Subcutaneous abdominal adipose tissue (tissue), 5 donors: ENCODE measurements at regions not wholly inside any gene's neighbourhood (a gene's known extent, or its start where the extent isn't known, plus 50 kb on each side); places are given as distances from the start of the nearest gene placed in this dataset.
"Not testable (repeated sequence)": the region's sequence is repeated elsewhere in the genome, so short reads cannot be mapped to it uniquely, and the experiment has no call there.

ENCODE experiments used
- H3K27ac ChIP-seq: one replicate; pipeline ENCODE4 v1.7.0; 2013; ENCODE audit warnings: low read depth, mild to moderate bottlenecking, inconsistent platforms, low read length, moderate library complexity
- H3K27me3 ChIP-seq, 5 donors: one replicate each; pipeline ENCODE4 v1.7.0; 2013; ENCODE audit warnings: low read length in 5 of 5, inconsistent platforms in 1 of 5; ENCODE audit not compliant: control insufficient read depth in 5 of 5, insufficient read depth in 4 of 5
- H3K36me3 ChIP-seq, 5 donors: one replicate each; pipeline ENCODE4 v1.7.0; 2013; ENCODE audit warnings: low read length in 5 of 5; ENCODE audit not compliant: control insufficient read depth in 5 of 5, insufficient read depth in 5 of 5
- H3K4me1 ChIP-seq, 5 donors: one replicate each; pipeline ENCODE4 v1.7.0; 2013; ENCODE audit warnings: low read length in 5 of 5, mild to moderate bottlenecking in 3 of 5, moderate library complexity in 1 of 5; ENCODE audit not compliant: control insufficient read depth in 5 of 5, insufficient read depth in 5 of 5
- H3K4me3 ChIP-seq, 5 donors: one replicate each; pipeline ENCODE4 v1.7.0; 2013; ENCODE audit warnings: low read length in 5 of 5, low read depth in 1 of 5
- H3K9ac ChIP-seq, 5 donors: one replicate each; pipeline ENCODE4 v1.7.0; 2013; ENCODE audit warnings: low read length in 5 of 5, mild to moderate bottlenecking in 4 of 5, moderate library complexity in 3 of 5
- H3K9me3 ChIP-seq, 5 donors: one replicate each; pipeline ENCODE4 v1.7.0; 2013; ENCODE audit warnings: low read length in 5 of 5; ENCODE audit not compliant: control insufficient read depth in 5 of 5
- donor health status: healthy.
- donor health status: healthy.
- donor health status: healthy.
- donor health status: healthy.
- donor health status: healthy.

DNA sequence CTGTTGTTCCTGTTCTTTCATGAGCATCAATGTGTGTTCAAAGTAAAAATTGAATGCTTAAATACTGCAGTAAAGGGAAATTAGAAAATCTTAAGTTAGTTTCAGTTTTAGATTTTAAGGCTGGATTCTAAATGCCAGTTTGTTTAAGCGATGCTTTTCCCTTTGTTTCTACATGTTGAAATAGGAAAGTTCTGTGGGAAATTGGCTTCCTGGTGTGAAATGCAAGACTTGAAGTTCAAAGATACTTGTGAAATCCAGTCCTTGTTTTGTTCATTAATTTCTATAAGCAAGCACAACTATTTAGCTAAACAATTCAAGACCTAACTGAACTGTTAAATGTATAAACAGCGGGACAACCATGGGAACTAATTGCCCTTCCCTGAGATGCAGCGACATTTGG lies 149.1 kb downstream of the LYPLAL1 start:
- H3K36me3 ChIP-seq: peaks cover 0 to 7% (median 0%) of the 10 kb centered on the region in 5 donors
- H3K9me3 ChIP-seq: peaks cover 0 to 2% (median 0%) of the 10 kb centered on the region in 5 donors
- no peaks in the 10 kb centered on the region for H3K27me3 ChIP-seq
- H3K4me3 ChIP-seq: no peak overlapping the region
- H3K4me1 ChIP-seq: peaks cover 0 to 5% (median 0%) of the 10 kb centered on the region in 5 donors
- H3K27ac ChIP-seq: no peak overlapping the region
- no peak overlapping the region for H3K9ac ChIP-seq

DNA sequence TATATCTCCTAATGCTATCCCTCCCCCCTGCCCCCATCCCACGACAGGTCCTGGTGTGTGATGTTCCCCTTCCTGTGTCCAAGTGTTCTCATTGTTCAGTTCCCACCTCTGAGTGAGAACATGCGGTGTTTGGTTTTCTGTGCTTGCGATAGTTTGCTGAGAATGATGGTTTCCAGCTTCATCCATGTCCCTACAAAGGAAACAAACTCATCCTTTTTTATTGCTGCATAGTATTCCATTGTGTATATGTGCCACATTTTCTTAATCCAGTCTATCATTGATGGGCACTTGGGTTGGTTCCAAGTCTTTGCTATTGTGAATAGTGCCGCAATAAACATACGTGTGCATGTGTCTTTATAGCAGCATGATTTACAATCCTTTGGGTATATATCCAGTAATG lies 146.9 kb downstream of the LYPLAL1 start:
- not testable (repeated sequence) for H3K9me3 ChIP-seq, H3K27me3 ChIP-seq, H3K27ac ChIP-seq

DNA sequence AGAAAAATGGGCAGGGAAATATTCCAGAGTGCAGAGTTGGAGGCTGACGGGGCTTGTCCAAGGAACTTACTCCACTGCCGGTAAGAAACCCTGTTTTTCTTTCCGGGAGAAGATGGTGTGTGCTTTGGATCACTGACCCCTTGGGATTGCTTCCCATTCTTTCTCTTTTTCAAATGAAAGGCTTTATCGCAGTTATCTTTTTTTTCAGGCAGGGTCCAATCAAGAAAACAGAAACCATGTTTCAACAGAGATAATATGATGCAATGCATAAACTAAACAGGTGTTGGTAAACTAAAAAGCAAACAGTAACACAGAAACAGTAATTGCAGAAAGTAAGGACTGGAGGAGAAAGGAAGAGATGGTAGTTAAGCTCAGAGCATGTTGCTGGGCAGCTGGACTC lies 145.1 kb downstream of the LYPLAL1 start:
- no peak overlapping the region for H3K27ac ChIP-seq
- H3K9me3 ChIP-seq: peaks cover 0 to 7% (median 6%) of the 10 kb centered on the region in 5 donors
- H3K9ac ChIP-seq: no peak overlapping the region
- no peaks in the 10 kb centered on the region for H3K27me3 ChIP-seq
- no peaks in the 10 kb centered on the region for H3K36me3 ChIP-seq
- no peak overlapping the region for H3K4me3 ChIP-seq
- peaks cover 0 to 5% (median 0%) of the 10 kb centered on the region in 5 donors for H3K4me1 ChIP-seq

More for the DNA sequence above, 146.9 kb downstream of the LYPLAL1 start:
- not testable (repeated sequence) for H3K4me3 ChIP-seq, H3K36me3 ChIP-seq, H3K9ac ChIP-seq, H3K4me1 ChIP-seq

DNA sequence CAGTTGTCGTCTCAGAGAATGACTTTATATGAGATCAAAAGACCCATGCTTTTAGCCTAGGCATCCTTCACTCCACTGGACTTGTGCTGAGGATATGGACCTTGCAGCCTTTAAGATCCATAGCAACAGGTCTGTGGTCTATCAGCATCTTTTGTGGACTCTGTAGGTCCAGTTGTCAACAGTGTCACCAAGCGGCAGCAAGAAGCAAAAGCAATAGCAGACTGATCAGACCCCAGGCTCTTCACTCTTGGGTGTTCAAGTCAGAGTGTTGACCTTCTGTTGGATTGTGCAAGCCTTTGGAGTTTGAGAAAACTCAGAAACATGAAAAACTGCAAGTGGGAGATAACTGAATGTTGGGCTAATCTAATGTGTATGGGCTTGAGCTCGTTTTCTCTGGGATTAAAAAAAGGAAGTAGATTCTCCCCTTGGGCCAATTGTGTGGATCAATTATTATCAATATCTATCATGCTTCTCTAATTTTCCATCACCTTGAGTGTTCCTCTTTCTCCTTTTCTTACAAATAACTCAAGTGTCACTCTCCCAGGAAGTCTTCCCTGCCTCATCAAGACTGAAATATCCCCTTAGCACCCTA lies 144.2 kb downstream of the LYPLAL1 start:
- H3K4me1 ChIP-seq: peaks cover 0 to 1% (median 0%) of the 10 kb centered on the region in 5 donors
- H3K27ac ChIP-seq: no peak overlapping the region
- peaks cover 0 to 7% (median 6%) of the 10 kb centered on the region in 5 donors for H3K9me3 ChIP-seq
- H3K27me3 ChIP-seq: no peaks in the 10 kb centered on the region
- H3K4me3 ChIP-seq: no peak overlapping the region
- no peak overlapping the region for H3K9ac ChIP-seq
- no peaks in the 10 kb centered on the region for H3K36me3 ChIP-seq

DNA sequence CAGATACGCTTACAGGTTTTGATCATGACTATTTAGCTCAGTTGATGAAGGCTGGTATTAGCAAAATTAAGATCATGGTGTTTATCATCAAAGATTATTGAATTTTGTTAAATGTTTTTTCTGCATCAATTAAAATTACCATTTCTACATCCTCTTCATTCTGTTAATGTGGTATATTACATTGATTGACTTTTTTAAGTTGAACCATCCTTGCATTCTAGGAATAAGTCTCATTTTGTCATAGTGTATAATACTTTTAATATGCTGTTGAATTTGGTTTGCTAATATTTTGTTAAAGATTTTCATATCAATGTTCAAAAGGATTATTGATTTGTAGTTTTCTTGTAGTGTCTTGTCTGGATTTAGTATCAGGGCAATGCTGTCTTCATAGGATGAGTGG lies 142.4 kb downstream of the LYPLAL1 start:
- Histone ChIP-seq H3K27ac (no peak overlapping the region), H3K4me3 (no peak overlapping the region), H3K9me3 (peaks cover 0 to 7% (median 6%) of the 10 kb centered on the region in 5 donors), H3K27me3 (no peaks in the 10 kb centered on the region), H3K4me1 (peaks cover 0 to 7% (median 0%) of the 10 kb centered on the region in 5 donors), H3K36me3 (no peaks in the 10 kb centered on the region), H3K9ac (no peak overlapping the region)

DNA sequence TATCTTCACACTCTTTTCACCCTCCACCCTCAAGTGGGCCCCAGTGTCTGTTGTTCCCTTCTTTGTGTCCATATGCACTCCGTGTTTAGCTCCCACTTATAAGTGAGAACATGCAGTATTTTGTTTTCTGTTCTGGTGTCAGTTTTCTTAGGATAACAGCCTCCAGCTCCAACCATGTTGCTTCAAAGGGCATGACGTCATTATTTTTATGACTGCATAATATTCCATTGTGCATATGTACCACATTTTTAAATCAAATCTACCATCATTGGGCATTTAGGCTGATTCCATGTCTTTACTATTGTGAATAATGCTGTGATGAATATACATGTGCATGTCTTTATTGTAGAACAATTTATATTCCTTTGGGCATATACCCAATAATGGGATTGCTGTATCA lies 140.3 kb downstream of the LYPLAL1 start:
- Histone ChIP-seq H3K27ac (no peak overlapping the region), H3K4me1 (peaks cover 0 to 7% (median 0%) of the 10 kb centered on the region in 5 donors), H3K27me3 (no peaks in the 10 kb centered on the region), H3K36me3 (no peaks in the 10 kb centered on the region), H3K9me3 (peaks cover 0 to 7% (median 6%) of the 10 kb centered on the region in 5 donors), H3K4me3 (no peak overlapping the region), H3K9ac (no peak overlapping the region)

DNA sequence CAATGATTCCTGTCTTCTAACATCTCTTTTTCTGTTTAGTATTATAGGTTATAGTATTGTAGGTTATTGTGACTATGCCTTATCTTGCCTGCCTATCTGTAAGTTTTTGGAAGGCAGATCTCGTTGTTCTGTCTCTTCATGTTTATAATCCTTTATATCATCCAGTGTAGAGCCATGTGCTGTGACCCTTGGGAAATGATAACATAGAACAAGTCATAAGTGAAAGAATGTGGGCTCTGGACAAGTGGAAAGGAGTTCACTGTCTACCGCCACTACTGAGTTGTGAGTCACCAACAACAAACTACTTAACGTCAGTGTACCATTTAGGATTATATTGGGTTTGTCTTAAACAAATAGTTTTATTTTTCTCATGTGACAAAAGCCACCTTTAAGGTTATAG lies 139.3 kb downstream of the LYPLAL1 start:
- Histone ChIP-seq H3K27me3 (no peaks in the 10 kb centered on the region), H3K9me3 (peaks cover 0 to 7% (median 6%) of the 10 kb centered on the region in 5 donors), H3K36me3 (peaks cover 0 to 2% (median 0%) of the 10 kb centered on the region in 5 donors), H3K9ac (no peak overlapping the region), H3K27ac (no peak overlapping the region), H3K4me3 (no peak overlapping the region), H3K4me1 (peaks cover 0 to 7% (median 0%) of the 10 kb centered on the region in 5 donors)

DNA sequence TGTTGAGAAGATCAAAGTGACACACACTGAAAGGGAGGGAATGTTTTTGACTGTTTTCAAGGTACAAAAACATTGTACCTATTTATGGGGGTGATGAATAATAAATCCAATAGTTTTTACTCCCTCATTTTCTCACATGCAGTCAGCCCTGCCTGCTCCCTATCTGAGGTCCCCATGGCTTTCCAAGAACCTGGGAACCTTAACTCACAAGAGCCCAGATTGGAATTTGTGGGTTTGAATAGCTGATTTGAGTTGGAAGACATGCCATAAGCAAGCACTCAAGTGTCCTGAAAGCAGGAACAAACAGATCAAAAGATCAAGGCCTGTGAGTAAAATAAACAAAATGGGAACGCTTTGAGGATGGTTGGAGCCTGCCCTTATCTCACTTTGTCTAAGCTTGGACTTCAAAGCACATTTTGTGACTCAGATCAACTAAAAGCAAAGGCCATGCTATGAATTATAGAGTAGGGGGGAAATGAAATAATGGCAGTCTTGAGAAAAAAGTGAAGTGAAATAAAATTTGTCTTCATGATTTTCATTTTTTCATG lies 136.6 kb downstream of the LYPLAL1 start:
- Histone ChIP-seq H3K27ac (no peak overlapping the region), H3K4me1 (peaks cover 0 to 7% (median 0%) of the 10 kb centered on the region in 5 donors), H3K9ac (no peak overlapping the region), H3K4me3 (no peak overlapping the region), H3K27me3 (no peaks in the 10 kb centered on the region), H3K9me3 (peaks cover 0 to 6% (median 0%) of the 10 kb centered on the region in 5 donors), H3K36me3 (peaks cover 0 to 2% (median 0%) of the 10 kb centered on the region in 5 donors)

DNA sequence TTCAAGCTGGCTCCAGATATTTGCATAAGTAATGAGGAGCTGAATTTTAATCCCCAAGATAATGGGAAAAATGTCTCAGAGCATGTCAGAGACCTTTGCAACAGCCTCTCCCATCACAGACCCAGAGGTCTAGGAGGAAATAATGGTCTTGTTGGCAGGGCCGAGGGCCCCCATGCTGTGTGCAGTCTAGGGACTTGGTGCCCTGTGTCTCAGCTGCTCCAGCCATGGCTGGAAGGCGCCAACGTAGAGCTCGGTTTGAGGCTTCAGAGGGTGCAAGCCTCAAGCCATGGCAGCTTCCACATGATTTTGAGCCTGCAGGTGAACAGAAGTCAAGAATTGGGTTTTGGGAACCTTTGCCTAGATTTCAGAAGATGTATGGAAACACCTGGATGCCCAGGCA lies 134.7 kb downstream of the LYPLAL1 start:
- Histone ChIP-seq H3K9me3 (peaks cover 0 to 6% (median 0%) of the 10 kb centered on the region in 5 donors), H3K27me3 (no peaks in the 10 kb centered on the region), H3K4me1 (peaks cover 0 to 12% (median 7%) of the 10 kb centered on the region in 5 donors), H3K27ac (no peak overlapping the region), H3K9ac (no peak overlapping the region), H3K36me3 (peaks cover 0 to 2% (median 0%) of the 10 kb centered on the region in 5 donors), H3K4me3 (no peak overlapping the region)
